HG02678 (cell line): ENCODE measurements at regions not wholly inside any gene's neighbourhood (a gene's known extent, or its start where the extent isn't known, plus 50 kb on each side); places are given as distances from the start of the nearest gene placed in this dataset.
"Not testable (repeated sequence)": the region's sequence is repeated elsewhere in the genome, so short reads cannot be mapped to it uniquely, and the experiment has no call there.

ENCODE experiments used
- ATAC-seq: cut with Tn5 transposase; IDR thresholded peaks from one replicate; pipeline ENCODE4 v1.9.1; 2021; ENCODE audit warnings: mild to moderate bottlenecking, moderate library complexity; ENCODE audit not compliant: unreplicated experiment

DNA sequence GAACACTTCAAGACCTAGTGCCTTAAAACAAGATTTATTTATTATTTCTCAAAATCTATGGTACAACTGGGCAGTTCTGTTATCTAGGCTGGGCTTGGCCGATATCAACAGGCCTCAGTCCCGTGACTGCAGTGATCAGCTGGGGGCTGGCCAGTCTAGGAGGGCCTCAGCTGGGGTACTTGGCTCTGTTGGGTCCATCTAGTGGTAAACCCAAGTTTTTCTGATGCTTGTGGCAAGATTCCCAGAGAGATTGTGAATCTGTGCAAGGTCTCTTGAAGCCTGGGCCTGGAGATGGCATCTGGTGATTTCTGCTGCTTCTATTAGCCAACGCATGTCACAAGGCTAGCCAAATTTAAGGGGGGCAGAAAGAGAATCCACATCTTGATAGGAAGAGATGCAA is 482.4 kb upstream of the SGO1 start:
- no peak for ATAC-seq

GRCh38 chr3:20666091-20666490 is 480.1 kb upstream of the SGO1 start:
- ATAC-seq = no peak

- ATAC-seq = no peak
Observed at GRCh38 chr3:20658491-20658890, 472.5 kb upstream of the SGO1 start.

DNA sequence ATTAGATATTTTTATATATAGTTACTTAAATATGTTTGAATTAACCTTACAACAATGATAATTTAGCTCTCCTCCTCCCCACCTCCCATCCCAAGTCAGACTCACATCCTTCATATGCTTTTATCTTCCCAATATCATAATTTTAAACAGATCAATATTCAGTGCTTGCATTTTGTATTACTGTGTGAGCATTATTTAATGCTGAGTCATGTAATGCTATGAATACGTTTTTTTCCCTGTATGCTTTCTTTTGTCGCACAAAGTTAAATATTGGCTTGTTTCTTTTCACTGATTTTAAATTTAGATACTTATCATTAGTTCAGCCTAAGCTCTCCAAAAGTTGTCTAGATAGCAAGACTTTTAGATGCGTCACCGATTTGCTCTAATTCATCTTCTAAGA is 471.6 kb upstream of the SGO1 start:
- no peak for ATAC-seq

DNA sequence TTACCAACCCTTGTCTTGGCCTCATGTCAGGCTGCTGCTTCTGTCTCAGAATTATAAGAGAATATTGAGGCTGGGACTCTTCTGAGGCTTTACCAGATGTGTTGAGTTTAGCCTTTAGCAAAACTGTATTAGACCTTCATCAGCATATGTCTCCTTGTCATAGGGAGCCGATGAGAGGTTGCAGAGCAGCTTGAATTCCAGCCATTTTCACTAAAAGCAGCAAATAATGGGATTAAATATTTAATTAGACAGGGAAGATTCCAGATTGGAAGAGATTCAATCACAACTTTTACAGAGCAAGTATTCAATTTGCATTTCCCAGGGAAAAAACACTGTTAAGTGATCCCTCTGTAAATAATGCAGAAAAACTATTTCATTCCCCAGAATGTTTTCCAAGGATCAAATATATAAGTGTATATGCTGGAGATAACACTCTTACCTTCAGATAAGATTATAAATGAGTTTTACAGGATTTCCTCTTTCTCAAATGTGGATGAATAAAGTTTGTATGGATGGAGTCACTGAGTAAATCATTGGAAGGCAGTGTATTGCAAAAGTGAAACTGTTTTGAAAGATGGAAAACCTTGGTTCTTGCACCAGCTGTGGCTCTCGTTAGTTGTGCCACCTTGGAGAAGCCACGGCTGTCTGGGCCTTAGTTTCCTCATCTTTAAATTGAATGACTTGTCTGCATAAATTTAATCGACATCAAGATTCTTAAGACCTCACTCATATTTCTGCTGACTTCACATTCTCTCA is 466.4 kb upstream of the SGO1 start:
- ATAC-seq = no peak

GRCh38 chr3:20648921-20649381 is 462.9 kb upstream of the SGO1 start:
- no peak for ATAC-seq

DNA sequence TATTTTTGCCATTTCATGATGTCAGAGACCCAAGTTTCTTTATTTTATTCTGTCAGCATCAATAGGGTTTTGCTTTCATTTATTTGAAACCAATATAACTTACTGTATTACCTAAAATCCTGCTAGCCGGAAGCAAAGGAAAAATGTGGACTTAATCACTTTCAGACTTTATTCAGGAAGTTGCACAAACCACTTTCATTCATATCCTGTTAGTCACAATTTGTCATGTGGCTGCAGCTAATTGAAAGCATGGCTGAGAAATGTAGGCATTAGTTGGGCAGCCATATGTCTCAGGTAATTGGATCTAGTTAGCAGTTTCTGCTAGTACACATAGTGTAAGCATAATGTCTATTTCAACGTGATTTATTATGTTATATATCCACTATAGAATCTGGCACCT is 462.3 kb upstream of the SGO1 start:
- ATAC-seq = no peak

- no peak for ATAC-seq
Observed at GRCh38 chr3:20646425-20646824, 460.4 kb upstream of the SGO1 start.

DNA sequence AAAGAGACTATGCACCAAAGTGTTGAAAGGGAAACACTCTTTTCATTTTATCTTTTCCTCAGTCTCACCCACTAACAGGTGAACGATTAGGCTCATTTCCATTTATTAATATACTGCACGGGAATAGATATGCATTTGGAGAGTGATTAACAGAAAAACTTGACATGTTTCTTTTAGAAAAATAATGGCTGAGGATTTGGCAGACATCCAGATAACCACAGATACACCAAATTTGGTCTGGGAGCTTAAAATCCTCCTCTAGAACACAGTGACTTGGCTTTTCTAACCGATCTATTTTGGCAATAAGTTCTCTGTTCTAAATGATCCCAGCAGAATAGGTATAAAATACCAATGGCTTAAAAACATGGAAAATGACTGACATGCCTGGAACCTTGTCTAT is 459.3 kb upstream of the SGO1 start:
- no peak for ATAC-seq

DNA sequence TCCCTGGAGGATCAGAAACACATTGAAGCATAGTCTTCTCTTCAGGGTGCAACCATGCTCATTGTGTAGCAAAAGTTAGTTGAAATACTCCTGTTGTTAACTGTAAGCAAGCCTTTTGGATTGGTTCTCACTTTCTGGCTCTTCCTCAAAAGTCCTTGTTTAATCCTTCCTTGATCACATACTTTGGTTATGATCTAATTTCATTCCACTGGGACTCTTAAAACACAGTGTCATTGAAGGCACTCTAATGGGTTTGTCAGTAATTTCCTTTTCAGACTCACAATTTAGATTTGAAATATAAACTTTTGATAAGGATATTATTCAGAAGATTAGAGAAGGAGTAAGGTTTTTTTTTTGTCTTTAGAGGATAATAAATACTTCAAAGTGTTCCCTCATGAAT is 451.7 kb upstream of the SGO1 start:
- no peak for ATAC-seq

DNA sequence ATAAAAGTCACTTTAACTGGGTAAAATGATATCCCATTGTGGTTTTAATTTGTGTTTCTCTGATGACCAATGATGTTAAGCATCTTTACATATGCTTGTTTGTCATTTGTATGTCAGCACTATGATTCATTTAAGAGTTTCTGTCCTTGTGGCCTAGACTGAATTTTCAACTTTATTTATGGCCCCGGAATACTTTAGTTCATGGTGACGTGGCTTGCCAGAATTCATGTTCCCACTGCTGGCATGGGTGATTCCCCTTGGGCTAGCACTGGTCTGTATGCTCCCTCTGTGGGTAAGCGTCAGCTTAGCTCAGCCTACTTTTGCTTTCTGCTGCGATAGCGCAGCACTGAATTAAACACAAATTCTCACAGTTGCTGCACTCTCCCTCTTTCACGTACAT is 436.3 kb upstream of the SGO1 start:
- ATAC-seq = no peak

DNA sequence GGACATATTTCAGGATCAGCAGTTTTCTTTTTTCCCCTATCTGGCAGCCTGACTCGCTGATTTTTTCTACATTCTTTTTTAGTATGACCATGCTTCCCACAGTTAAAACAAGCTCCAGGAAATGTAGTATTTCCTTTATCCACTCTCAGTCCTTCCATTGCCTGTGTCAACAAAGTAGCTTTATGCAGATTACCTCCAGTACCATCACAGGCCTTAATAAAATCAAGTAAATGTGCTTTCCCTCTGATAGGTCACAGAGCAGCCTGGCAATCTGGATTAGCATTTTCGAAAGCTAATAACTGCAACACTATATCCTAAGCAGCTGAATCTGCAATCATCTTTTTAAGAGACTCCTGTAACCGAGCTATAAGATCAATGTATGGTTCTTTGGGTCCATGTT is 432.6 kb upstream of the SGO1 start:
- ATAC-seq = not testable (repeated sequence)

DNA sequence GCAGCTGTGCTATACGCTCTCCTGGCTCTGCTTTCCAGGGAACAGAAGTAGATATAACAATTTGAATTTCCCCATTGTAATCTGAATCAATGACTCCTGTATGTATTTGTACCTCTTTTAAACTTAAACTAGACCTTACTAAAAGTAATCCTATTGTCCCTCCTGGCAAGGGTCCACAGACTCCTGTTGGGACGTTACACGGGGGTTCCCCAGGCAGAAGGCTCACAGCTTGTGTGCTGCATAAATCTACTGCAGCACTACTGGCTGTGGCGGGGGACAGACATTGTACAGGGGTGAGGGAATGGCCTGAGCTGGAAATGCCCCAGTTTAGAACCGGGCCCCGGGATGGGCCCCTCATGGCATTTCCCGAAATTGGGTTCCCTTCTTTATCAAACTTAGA is 432.2 kb upstream of the SGO1 start:
- ATAC-seq = not testable (repeated sequence)

GRCh38 chr3:20615982-20616381 is 430.0 kb upstream of the SGO1 start:
- not testable (repeated sequence) for ATAC-seq

- ATAC-seq = no peak
Observed at GRCh38 chr3:20608054-20608738, 422.2 kb upstream of the SGO1 start.

DNA sequence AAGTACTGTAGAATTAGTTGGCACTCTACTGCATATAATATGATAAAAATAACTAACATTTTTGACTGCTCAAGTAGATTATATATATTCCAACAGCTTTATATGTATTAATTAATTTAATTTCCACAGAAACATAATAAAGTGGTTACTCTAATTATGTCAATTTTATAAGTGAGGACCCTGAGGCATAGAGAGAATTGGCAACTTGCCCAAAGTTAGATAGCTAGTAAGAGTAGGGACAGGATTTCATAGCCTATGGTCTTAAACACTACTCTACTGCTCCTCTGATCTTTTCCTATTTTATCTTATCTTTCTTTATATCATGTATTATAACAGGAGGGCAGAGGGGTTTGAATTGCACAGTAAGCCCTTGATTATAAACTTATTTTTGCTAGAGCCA is 418.7 kb upstream of the SGO1 start:
- no peak for ATAC-seq

DNA sequence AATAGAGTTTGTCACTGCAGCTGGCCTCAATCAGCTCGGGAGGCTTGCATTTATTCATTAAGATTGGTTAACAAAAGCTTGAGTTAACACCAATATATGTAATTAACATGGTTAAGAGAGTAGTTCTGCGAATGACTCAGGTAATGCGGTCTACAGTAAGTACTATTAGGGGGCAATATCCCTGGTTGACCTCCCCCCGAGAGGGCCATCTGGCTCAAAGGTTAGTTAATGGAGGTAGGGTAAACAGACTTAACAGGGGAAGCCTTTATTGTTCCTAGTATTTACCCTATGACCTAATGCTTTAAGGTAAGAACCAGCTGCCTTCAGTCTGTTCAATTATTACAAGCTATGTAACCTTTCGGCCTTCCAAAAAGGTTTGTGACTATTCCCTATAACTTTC is 403.3 kb upstream of the SGO1 start:
- ATAC-seq = no peak

GRCh38 chr3:20588781-20589180 is 402.8 kb upstream of the SGO1 start:
- ATAC-seq = no peak

DNA sequence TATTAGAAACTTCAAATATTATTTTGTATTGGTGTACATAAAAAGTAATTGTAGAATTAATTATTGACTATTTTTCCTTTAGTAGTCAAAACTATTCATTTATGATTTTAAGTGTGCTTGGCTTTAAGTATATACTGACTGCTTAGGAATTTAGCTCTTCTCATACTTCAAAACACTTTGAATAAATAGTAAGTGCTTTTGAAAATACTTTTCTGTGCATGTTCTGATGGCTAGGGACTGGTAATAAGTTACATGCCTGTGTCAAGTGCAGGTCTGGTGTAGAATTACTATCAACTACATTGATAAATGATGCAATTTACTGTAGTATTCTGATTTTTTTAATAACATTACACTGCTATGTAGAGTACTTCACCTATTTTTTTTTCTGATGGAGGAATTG is 397.6 kb upstream of the SGO1 start:
- no peak for ATAC-seq

DNA sequence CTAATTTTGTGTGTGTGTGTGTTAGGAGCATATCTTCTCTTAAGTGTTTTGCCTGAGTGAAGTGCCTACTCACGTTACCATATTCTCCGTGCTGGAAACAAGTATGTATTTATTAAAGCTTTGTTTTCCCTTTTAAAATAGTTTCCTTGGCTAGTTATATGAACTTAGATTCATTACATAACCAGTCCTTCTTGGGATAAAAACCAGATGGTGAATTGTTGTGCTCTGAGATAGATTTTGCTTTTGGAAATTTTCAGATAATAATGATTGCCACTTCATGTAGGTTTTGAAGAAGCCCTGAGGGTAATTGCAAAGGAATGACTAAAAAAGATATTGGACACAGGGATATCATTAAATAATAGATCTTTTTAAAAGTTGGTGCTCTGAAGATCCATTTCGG is 390.2 kb upstream of the SGO1 start:
- no peak for ATAC-seq

- no peak for ATAC-seq
Observed at GRCh38 chr3:20575146-20575545, 389.1 kb upstream of the SGO1 start.

DNA sequence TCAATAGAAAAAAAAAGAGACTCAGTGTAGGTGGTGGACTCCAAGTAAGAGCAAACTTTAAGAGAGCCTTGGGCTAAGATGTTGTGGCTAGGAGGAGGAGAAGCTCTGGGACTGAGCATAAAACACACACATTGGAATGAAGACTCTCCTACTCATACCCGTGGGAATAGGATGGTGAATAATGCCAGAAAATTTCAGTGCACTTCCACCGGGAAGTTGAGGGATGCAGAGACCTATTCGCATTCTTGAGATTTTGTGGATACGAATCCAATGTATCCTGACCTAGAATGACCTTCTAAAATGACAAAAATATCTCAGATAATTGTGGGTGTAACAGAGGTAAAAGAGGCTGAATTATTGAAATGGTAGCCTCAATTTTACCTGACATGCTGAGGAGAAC is 388.7 kb upstream of the SGO1 start:
- ATAC-seq = no peak

DNA sequence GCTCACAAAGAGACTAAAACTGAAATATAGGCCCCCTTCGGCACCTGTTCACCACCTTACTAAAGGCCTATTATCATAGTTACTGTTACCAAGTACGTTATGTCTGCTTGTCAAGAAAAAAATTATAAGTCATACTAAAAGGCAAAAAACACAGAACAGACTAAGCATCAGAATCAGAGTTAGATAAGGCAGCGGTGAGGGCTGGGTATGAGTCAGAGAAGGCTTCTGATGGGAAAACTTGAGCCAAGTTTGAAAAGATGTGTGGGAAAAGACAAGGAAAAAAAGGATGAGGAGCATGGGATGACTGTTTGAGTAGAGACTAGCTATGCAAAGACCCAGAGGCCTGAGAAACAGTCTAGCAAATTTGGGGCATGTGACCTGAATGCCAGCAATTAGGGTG is 387.2 kb upstream of the SGO1 start:
- no peak for ATAC-seq
